ENCODE measurements at regions not wholly inside any gene's neighbourhood (a gene's known extent, or its start where the extent isn't known, plus 50 kb on each side); places are given as distances from the start of the nearest gene placed in this dataset.

DNA sequence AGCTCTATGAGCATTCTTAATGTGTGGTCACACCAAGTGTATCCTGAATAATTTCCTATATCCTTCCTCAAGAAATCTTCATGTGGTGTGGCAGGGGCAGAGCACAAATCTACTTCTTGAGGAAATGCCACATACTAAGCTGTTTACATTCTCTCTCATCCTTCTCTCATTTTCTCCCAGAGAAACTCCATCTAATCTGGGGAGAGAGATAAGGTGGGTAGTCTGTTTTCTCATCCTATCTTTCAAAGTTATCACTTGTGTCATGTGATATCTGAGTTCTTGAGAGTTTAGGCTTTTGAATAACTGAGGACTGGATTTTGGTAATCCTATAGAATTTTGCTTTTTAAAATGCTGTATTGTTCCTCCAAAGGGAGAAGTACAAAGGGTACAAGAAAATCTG is 141.9 kb upstream of the LRRC7 start:
- H3K9ac ChIP-seq (ENCODE audit: low read length): no peak overlapping the region
- no peaks in the 10 kb centered on the region for H3K4me1 ChIP-seq (ENCODE audit: control insufficient read depth, insufficient read depth, low read length)
- H3K27ac ChIP-seq (ENCODE audit: low read depth, low read length): no peak overlapping the region
- no peak overlapping the region for H3K4me3 ChIP-seq (ENCODE audit: low read length)
- H3K36me3 ChIP-seq (ENCODE audit: control insufficient read depth, insufficient read depth, low read length): no peaks in the 10 kb centered on the region
- H3K27me3 ChIP-seq (ENCODE audit: control insufficient read depth, insufficient read depth, low read length): no peaks in the 10 kb centered on the region

DNA sequence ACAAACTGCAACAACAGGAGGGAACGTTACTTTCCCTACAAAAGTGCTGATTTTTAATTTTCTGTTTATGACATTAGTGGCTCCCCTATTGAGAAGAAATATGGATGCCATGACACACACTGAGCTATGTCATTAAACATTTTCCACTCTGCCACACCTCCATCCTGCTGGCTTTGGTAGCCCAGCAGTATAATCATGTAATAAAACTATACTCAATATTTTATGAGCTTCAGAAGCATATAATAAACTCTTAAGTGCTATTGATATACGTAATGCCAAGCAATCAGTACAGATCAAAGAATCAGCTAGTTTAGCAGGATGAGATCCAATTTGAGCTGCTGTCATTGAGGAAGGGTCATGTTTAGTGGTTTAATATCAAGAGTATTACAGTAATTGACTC is 141.3 kb upstream of the LRRC7 start:
- Histone ChIP-seq H3K4me3 (ENCODE audit: low read length) (no peak overlapping the region), H3K4me1 (ENCODE audit: control insufficient read depth, insufficient read depth, low read length) (no peaks in the 10 kb centered on the region), H3K9ac (ENCODE audit: low read length) (no peak overlapping the region), H3K36me3 (ENCODE audit: control insufficient read depth, insufficient read depth, low read length) (no peaks in the 10 kb centered on the region), H3K27me3 (ENCODE audit: control insufficient read depth, insufficient read depth, low read length) (no peaks in the 10 kb centered on the region), H3K27ac (ENCODE audit: low read depth, low read length) (no peak overlapping the region)

DNA sequence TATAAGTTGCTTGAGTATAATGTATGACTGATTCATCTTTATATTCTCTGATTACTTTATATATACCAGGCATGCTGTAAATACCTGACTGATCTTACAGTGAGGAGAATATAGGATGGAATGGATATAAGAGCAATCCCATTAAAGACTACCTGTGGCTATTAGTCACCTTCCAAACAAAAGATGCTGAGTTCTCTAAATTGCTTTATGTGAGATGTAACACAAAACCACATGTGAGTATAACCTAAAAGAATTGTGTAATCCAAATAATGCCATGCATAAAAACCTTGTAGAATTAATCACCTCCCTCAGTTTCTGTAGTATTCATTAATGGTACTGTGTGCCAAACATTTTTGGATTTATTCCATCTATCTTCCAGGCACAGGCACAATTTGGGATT is 134.6 kb upstream of the LRRC7 start:
- no peaks in the 10 kb centered on the region for H3K4me1 ChIP-seq (ENCODE audit: control insufficient read depth, insufficient read depth, low read length)
- no peak overlapping the region for H3K9ac ChIP-seq (ENCODE audit: low read length)

DNA sequence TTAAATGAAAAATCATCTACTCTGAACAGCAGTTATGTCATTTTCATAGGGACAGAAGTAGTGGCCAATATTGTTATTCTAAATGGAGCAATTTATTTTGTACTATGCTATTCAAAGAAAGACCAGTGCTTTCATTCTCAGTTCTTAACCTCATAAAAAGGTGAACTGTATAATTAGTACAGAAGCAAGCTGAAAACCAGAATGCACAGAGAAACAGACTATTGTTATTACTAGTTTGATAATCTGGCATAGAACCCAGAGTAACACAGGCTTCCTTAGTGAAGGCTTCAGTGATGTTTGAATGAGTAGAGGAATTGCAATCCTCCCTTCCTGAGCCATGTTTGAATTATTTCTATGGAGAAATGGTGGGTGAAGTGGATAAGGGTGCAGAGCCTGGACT is 131.6 kb upstream of the LRRC7 start:
- H3K9ac ChIP-seq (ENCODE audit: low read length): no peak overlapping the region
- H3K4me1 ChIP-seq (ENCODE audit: control insufficient read depth, insufficient read depth, low read length): no peaks in the 10 kb centered on the region
- H3K36me3 ChIP-seq (ENCODE audit: control insufficient read depth, insufficient read depth, low read length): no peaks in the 10 kb centered on the region
- H3K4me3 ChIP-seq (ENCODE audit: low read length): no peak overlapping the region
- H3K27ac ChIP-seq (ENCODE audit: low read depth, low read length): no peak overlapping the region
- no peaks in the 10 kb centered on the region for H3K27me3 ChIP-seq (ENCODE audit: control insufficient read depth, insufficient read depth, low read length)

More for the DNA sequence above, 134.6 kb upstream of the LRRC7 start:
- no peaks in the 10 kb centered on the region for H3K27me3 ChIP-seq (ENCODE audit: control insufficient read depth, insufficient read depth, low read length)
- H3K4me3 ChIP-seq (ENCODE audit: low read length): no peak overlapping the region
- no peaks in the 10 kb centered on the region for H3K36me3 ChIP-seq (ENCODE audit: control insufficient read depth, insufficient read depth, low read length)
- no peak overlapping the region for H3K27ac ChIP-seq (ENCODE audit: low read depth, low read length)

GRCh38 chr1:69438056-69438795 is 129.5 kb upstream of the LRRC7 start:
- Histone ChIP-seq H3K4me3 (ENCODE audit: low read length) (no peak overlapping the region), H3K27ac (ENCODE audit: low read depth, low read length) (no peak overlapping the region), H3K27me3 (ENCODE audit: control insufficient read depth, insufficient read depth, low read length) (no peaks in the 10 kb centered on the region), H3K4me1 (ENCODE audit: control insufficient read depth, insufficient read depth, low read length) (no peaks in the 10 kb centered on the region), H3K9ac (ENCODE audit: low read length) (no peak overlapping the region), H3K36me3 (ENCODE audit: control insufficient read depth, insufficient read depth, low read length) (no peaks in the 10 kb centered on the region)

GRCh38 chr1:69441496-69441895 is 126.2 kb upstream of the LRRC7 start:
- no peak overlapping the region for H3K9ac ChIP-seq (ENCODE audit: low read length)
- no peak overlapping the region for H3K4me3 ChIP-seq (ENCODE audit: low read length)
- H3K27me3 ChIP-seq (ENCODE audit: control insufficient read depth, insufficient read depth, low read length): no peaks in the 10 kb centered on the region
- H3K27ac ChIP-seq (ENCODE audit: low read depth, low read length): no peak overlapping the region
- H3K36me3 ChIP-seq (ENCODE audit: control insufficient read depth, insufficient read depth, low read length): no peaks in the 10 kb centered on the region
- H3K4me1 ChIP-seq (ENCODE audit: control insufficient read depth, insufficient read depth, low read length): no peaks in the 10 kb centered on the region

DNA sequence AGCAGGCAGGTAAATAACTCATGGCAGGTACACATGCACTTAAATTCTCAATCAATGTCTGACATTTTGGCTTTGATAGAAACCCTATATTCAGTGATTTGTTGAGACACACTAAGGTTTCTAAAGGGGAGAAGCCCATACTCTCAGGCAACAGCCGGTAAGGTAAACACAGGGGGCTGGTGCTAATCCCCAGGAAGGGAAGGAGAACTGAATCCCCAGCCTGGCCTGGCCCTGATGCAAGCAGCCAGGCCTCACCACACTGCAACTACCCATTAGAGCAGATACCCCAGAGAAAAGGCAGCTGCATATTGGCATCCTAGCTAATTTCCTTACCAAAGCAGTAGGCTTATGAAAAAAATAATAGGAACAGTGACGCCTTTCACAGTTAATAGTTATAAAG is 116.5 kb upstream of the LRRC7 start:
- H3K36me3 ChIP-seq (ENCODE audit: control insufficient read depth, insufficient read depth, low read length): no peaks in the 10 kb centered on the region
- no peak overlapping the region for H3K9ac ChIP-seq (ENCODE audit: low read length)
- no peaks in the 10 kb centered on the region for H3K4me1 ChIP-seq (ENCODE audit: control insufficient read depth, insufficient read depth, low read length)
- no peaks in the 10 kb centered on the region for H3K27me3 ChIP-seq (ENCODE audit: control insufficient read depth, insufficient read depth, low read length)
- no peak overlapping the region for H3K27ac ChIP-seq (ENCODE audit: low read depth, low read length)
- no peak overlapping the region for H3K4me3 ChIP-seq (ENCODE audit: low read length)

GRCh38 chr1:69455718-69456117 is 112.0 kb upstream of the LRRC7 start:
- no peaks in the 10 kb centered on the region for H3K27me3 ChIP-seq (ENCODE audit: control insufficient read depth, insufficient read depth, low read length)
- H3K4me3 ChIP-seq (ENCODE audit: low read length): no peak overlapping the region
- no peak overlapping the region for H3K27ac ChIP-seq (ENCODE audit: low read depth, low read length)
- H3K9ac ChIP-seq (ENCODE audit: low read length): no peak overlapping the region
- no peaks in the 10 kb centered on the region for H3K36me3 ChIP-seq (ENCODE audit: control insufficient read depth, insufficient read depth, low read length)
- no peaks in the 10 kb centered on the region for H3K4me1 ChIP-seq (ENCODE audit: control insufficient read depth, insufficient read depth, low read length)

DNA sequence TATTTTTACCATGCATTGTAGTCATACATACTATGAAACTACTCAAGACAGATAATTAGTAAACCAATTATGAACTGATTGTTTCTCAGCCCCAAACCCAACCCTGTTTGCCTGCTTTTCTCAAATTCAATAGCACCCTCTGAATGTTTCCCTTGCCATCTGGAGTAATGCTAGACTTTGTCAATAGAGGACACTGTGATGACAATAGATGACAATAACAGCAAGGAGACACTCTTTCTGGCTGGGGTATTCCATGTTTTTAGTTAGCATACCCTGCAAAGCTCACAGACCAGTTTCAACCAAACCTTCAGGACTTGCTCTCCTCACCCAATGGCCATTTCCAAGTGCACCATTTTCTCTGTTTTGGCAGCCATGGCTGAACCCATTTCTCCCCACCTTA is 108.5 kb upstream of the LRRC7 start:
- Histone ChIP-seq H3K9ac (ENCODE audit: low read length) (no peak overlapping the region), H3K36me3 (ENCODE audit: control insufficient read depth, insufficient read depth, low read length) (no peaks in the 10 kb centered on the region)

DNA sequence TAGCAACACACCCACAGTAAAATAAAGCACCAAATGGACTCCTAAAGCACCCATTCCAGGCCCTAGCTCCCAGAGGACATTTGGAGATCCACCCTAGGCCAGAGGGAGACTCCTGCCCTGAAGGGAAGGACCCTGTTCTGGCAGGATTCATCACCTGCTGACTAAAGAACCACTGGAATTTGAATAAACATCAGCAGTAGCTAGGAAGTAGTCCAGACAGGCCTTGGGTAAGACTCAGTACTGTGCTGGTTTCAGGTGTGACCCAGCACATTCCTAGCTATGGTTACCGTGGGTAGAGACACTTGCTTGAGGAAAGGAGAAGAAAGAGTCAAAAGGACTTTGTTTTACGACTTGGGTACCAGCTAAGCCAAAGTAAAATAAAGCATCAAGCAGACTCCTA is 92.7 kb upstream of the LRRC7 start:
- H3K27ac ChIP-seq (ENCODE audit: low read depth, low read length): no peak overlapping the region
- no peaks in the 10 kb centered on the region for H3K36me3 ChIP-seq (ENCODE audit: control insufficient read depth, insufficient read depth, low read length)
- no peak overlapping the region for H3K4me3 ChIP-seq (ENCODE audit: low read length)
- H3K9ac ChIP-seq (ENCODE audit: low read length): no peak overlapping the region
- H3K27me3 ChIP-seq (ENCODE audit: control insufficient read depth, insufficient read depth, low read length): no peaks in the 10 kb centered on the region
- H3K4me1 ChIP-seq (ENCODE audit: control insufficient read depth, insufficient read depth, low read length): no peaks in the 10 kb centered on the region

More for the DNA sequence above, 108.5 kb upstream of the LRRC7 start:
- H3K4me1 ChIP-seq (ENCODE audit: control insufficient read depth, insufficient read depth, low read length): no peaks in the 10 kb centered on the region
- no peaks in the 10 kb centered on the region for H3K27me3 ChIP-seq (ENCODE audit: control insufficient read depth, insufficient read depth, low read length)
- no peak overlapping the region for H3K4me3 ChIP-seq (ENCODE audit: low read length)
- H3K27ac ChIP-seq (ENCODE audit: low read depth, low read length): no peak overlapping the region

DNA sequence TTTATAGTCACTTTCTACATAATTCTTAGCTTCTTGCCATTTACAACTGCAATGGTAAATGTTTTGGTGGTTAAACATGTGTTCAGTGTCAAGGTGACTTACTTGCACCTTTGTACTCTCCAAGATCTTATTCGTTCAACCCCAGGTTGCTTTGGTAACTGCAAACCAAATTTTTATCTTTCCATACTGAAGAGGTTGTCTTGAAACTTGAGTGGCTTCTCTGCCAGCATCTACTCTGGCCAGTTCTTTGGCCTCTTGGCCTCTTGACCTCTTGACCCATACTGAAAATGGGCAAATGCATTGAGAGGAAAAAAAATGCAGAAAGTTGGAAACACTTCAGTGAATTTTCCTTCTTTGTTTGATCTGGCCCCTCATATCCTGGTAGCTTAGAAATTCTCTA is 88.0 kb upstream of the LRRC7 start:
- Histone ChIP-seq H3K27ac (ENCODE audit: low read depth, low read length) (no peak overlapping the region), H3K9ac (ENCODE audit: low read length) (no peak overlapping the region), H3K36me3 (ENCODE audit: control insufficient read depth, insufficient read depth, low read length) (no peaks in the 10 kb centered on the region), H3K27me3 (ENCODE audit: control insufficient read depth, insufficient read depth, low read length) (no peaks in the 10 kb centered on the region), H3K4me3 (ENCODE audit: low read length) (no peak overlapping the region), H3K4me1 (ENCODE audit: control insufficient read depth, insufficient read depth, low read length) (no peaks in the 10 kb centered on the region)

DNA sequence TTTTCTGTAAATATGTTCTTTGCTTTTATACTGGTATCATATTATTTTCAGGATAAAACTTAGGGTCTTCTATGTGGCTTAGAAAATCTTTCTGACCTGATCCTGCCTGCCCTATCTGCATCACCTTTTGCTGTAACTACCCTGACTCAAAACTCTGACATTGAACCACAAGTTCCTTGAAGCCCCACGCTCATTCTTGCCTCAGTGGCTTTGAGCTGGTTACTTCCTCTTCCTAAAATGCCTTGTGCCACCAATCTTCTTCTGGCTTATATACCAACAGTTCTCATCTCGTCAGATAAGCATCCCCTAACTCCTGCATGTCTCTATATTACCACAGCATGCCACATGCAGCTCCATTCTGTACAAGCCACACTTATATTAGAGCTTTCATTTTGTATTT is 84.5 kb upstream of the LRRC7 start:
- Histone ChIP-seq H3K9ac (ENCODE audit: low read length) (no peak overlapping the region), H3K4me3 (ENCODE audit: low read length) (no peak overlapping the region), H3K36me3 (ENCODE audit: control insufficient read depth, insufficient read depth, low read length) (no peaks in the 10 kb centered on the region), H3K27me3 (ENCODE audit: control insufficient read depth, insufficient read depth, low read length) (no peaks in the 10 kb centered on the region), H3K4me1 (ENCODE audit: control insufficient read depth, insufficient read depth, low read length) (no peaks in the 10 kb centered on the region), H3K27ac (ENCODE audit: low read depth, low read length) (no peak overlapping the region)

DNA sequence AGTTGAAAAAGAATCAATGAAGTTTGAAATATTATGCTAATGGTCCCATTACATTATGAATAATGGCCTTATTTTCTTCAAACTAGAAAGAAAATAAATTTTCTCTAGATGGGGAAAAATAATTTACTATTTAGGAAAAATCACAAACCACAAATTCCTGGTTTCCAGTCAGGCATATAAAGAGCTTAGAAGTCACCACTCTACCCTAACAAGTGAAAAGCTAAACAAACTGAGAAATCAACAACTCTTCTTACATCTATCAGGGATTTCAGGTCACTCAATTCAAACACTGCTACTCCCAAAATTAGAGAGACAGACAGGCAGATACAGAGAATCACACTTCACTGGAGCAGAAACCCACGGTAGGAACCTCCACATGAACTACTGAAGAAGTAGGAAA is 82.1 kb upstream of the LRRC7 start:
- no peaks in the 10 kb centered on the region for H3K4me1 ChIP-seq (ENCODE audit: control insufficient read depth, insufficient read depth, low read length)
- H3K9ac ChIP-seq (ENCODE audit: low read length): no peak overlapping the region
- no peak overlapping the region for H3K27ac ChIP-seq (ENCODE audit: low read depth, low read length)
- H3K36me3 ChIP-seq (ENCODE audit: control insufficient read depth, insufficient read depth, low read length): no peaks in the 10 kb centered on the region
- no peak overlapping the region for H3K4me3 ChIP-seq (ENCODE audit: low read length)
- no peaks in the 10 kb centered on the region for H3K27me3 ChIP-seq (ENCODE audit: control insufficient read depth, insufficient read depth, low read length)
